ENCODE measurements at regions not wholly inside any gene's neighbourhood (a gene's known extent, or its start where the extent isn't known, plus 50 kb on each side); places are given as distances from the start of the nearest gene placed in this dataset.

GRCh38 chr3:106083207-106083606, 214.4 kb upstream of the CBLB start:
- no peak for TF ChIP-seq CTCF (IDR thresholded peaks at IDR 0.05)
- no peak for TF ChIP-seq ZFX (IDR thresholded peaks at IDR 0.05; ENCODE audit: borderline replicate concordance)

Data from 22Rv1 (cell line).